ENCODE measurements at regions not wholly inside any gene's neighbourhood (a gene's known extent, or its start where the extent isn't known, plus 50 kb on each side); places are given as distances from the start of the nearest gene placed in this dataset.

GRCh38 chr4:128556756-128557155 lies 252.7 kb upstream of the JADE1 start:
- TF ChIP-seq CTCF (IDR thresholded peaks at IDR 0.05) = no peak
- no peak for TF ChIP-seq POLR2A (IDR thresholded peaks at IDR 0.05)

Measured in breast epithelium (tissue), 3 donors.